Activated CD4-positive, alpha-beta T cell treated with anti-CD3 and anti-CD28 coated beads for 4 hours (primary cell): ENCODE measurements at regions not wholly inside any gene's neighbourhood (a gene's known extent, or its start where the extent isn't known, plus 50 kb on each side); places are given as distances from the start of the nearest gene placed in this dataset.
"Not testable (repeated sequence)": the region's sequence is repeated elsewhere in the genome, so short reads cannot be mapped to it uniquely, and the experiment has no call there.

Experiments used
- DNase-seq, 2 donors: peaks; one replicate each; pipeline ENCODE4 v3.0.0-alpha.2; 2020

GRCh38 chr9:81424431-81424830 lies 264.9 kb downstream of the TLE1 start:
- DNase-seq: no peak

GRCh38 chr9:81423589-81424326 lies 265.6 kb downstream of the TLE1 start:
- no peak for DNase-seq

- not testable (repeated sequence) for DNase-seq
These were observed 268.3 kb downstream of the TLE1 start for GRCh38 chr9:81421090-81421489.

GRCh38 chr9:81420024-81420423 lies 269.3 kb downstream of the TLE1 start:
- no peak for DNase-seq

GRCh38 chr9:81417941-81418340 lies 271.4 kb downstream of the TLE1 start:
- DNase-seq: no peak

- DNase-seq: no peak
These were observed 272.1 kb downstream of the TLE1 start for GRCh38 chr9:81417299-81417675.

- DNase-seq: no peak
These were observed 272.7 kb downstream of the TLE1 start for GRCh38 chr9:81416476-81417298.

GRCh38 chr9:81414836-81415235 lies 274.5 kb downstream of the TLE1 start:
- DNase-seq: no peak

GRCh38 chr9:81411961-81412360 lies 277.4 kb downstream of the TLE1 start:
- DNase-seq: no peak

GRCh38 chr9:81410201-81410600 lies 279.1 kb downstream of the TLE1 start:
- DNase-seq: no peak

GRCh38 chr9:81408951-81409350 lies 280.4 kb downstream of the TLE1 start:
- no peak for DNase-seq

- DNase-seq: no peak
These were observed 284.3 kb downstream of the TLE1 start for GRCh38 chr9:81404931-81405598.

GRCh38 chr9:81397481-81398381 lies 291.6 kb downstream of the TLE1 start:
- no peak for DNase-seq

- DNase-seq: no peak
These were observed 292.8 kb downstream of the TLE1 start for GRCh38 chr9:81396528-81396927.

- no peak for DNase-seq
These were observed 293.7 kb downstream of the TLE1 start for GRCh38 chr9:81395676-81396054.

GRCh38 chr9:81394881-81395675 lies 294.3 kb downstream of the TLE1 start:
- DNase-seq: no peak

- DNase-seq: no peak
These were observed 295.1 kb downstream of the TLE1 start for GRCh38 chr9:81393985-81394811.

GRCh38 chr9:81391457-81391825 lies 297.9 kb downstream of the TLE1 start:
- no peak for DNase-seq

GRCh38 chr9:81390792-81391456 lies 298.4 kb downstream of the TLE1 start:
- no peak for DNase-seq

- DNase-seq: no peak
These were observed 299.8 kb downstream of the TLE1 start for GRCh38 chr9:81389569-81389993.
